ENCODE measurements at regions not wholly inside any gene's neighbourhood (a gene's known extent, or its start where the extent isn't known, plus 50 kb on each side); places are given as distances from the start of the nearest gene placed in this dataset.
"Not testable (repeated sequence)": the region's sequence is repeated elsewhere in the genome, so short reads cannot be mapped to it uniquely, and the experiment has no call there.

DNA sequence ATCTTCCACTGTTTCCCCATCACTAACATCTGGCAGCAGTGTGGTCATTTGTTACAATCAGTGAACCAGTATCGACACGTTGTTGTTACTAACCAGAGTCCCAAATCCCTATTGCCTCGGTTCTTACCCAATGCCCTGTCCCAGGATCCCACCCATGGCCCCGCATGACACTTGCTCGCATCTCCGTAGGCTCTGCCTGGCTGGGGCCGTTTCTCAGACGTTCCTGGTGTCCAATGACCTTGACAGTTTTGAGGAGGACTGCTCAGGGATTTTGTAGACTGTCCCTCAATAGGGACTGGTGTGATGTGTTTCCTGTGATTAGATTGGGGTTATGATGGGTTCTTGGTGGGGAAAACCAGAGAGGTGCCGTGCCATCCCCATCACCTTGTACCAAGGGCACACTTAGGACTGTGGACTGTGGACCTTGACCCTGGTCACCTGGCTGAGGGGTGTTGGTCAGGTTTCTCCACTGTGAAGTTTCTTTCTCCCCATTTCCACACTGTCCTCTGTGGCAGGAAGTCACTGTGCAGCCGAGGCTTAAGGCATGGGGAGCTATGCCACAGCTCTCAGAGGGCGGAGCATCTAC is 108.4 kb downstream of the ADRA2C start:
- no peaks in the 10 kb centered on the region for H3K9me3 ChIP-seq (ENCODE audit: control insufficient read depth in 1 of 2, low read length in 2 of 2)
- no peak overlapping the region for H3K9ac ChIP-seq (ENCODE audit: low read depth in 1 of 2, low read length in 2 of 2)
- no peaks in the 10 kb centered on the region for H3K36me3 ChIP-seq (ENCODE audit: control insufficient read depth in 1 of 2, insufficient read depth in 2 of 2, low read length in 2 of 2)
- H3K27ac ChIP-seq (ENCODE audit: low read depth, low read length), result no peak overlapping the region
- no peak overlapping the region for H3K4me3 ChIP-seq (ENCODE audit: low read depth in 1 of 2, low read length in 2 of 2)
- H3K27me3 ChIP-seq (ENCODE audit: control insufficient read depth in 1 of 2, insufficient read depth in 2 of 2, low read length in 2 of 2), result peaks cover 22 to 40% of the 10 kb centered on the region in 2 donors
- H3K4me1 ChIP-seq (ENCODE audit: control insufficient read depth in 1 of 2, insufficient read depth in 2 of 2, low read length in 2 of 2), result no peaks in the 10 kb centered on the region

DNA sequence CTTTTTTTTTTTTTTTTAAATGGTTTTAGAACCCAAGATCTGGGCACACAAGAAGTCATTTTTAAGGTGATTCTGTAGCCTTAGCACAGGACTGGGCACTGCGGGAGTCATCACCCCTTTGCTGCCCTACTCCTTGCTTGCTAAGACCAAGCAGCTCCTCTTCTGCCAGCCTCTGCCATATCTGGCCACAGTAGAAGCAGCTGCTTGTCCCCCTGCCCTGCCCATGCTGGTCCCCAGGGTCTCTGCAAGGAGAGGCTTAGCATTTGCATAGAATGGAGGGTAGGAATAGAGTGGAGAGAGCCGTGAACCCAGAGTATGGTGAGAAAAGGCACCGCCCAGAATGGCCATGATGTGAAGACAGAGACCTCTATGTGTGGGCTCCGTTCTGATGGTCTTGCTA is 109.3 kb downstream of the ADRA2C start:
- Histone ChIP-seq H3K36me3 (ENCODE audit: control insufficient read depth in 1 of 2, insufficient read depth in 2 of 2, low read length in 2 of 2) (no peaks in the 10 kb centered on the region), H3K9me3 (ENCODE audit: control insufficient read depth in 1 of 2, low read length in 2 of 2) (no peaks in the 10 kb centered on the region), H3K9ac (ENCODE audit: low read depth in 1 of 2, low read length in 2 of 2) (no peak overlapping the region), H3K4me1 (ENCODE audit: control insufficient read depth in 1 of 2, insufficient read depth in 2 of 2, low read length in 2 of 2) (peaks cover 0 to 5% of the 10 kb centered on the region in 2 donors), H3K4me3 (ENCODE audit: low read depth in 1 of 2, low read length in 2 of 2) (no peak overlapping the region), H3K27ac (ENCODE audit: low read depth, low read length) (no peak overlapping the region), H3K27me3 (ENCODE audit: control insufficient read depth in 1 of 2, insufficient read depth in 2 of 2, low read length in 2 of 2) (peaks cover 29 to 40% of the 10 kb centered on the region in 2 donors)

GRCh38 chr4:3876057-3876845 is 110.1 kb downstream of the ADRA2C start:
- H3K36me3 ChIP-seq (ENCODE audit: control insufficient read depth in 1 of 2, insufficient read depth in 2 of 2, low read length in 2 of 2); H3K9ac ChIP-seq (ENCODE audit: low read depth in 1 of 2, low read length in 2 of 2); H3K4me1 ChIP-seq (ENCODE audit: control insufficient read depth in 1 of 2, insufficient read depth in 2 of 2, low read length in 2 of 2); H3K27ac ChIP-seq (ENCODE audit: low read depth, low read length); H3K4me3 ChIP-seq (ENCODE audit: low read depth in 1 of 2, low read length in 2 of 2); H3K9me3 ChIP-seq (ENCODE audit: control insufficient read depth in 1 of 2, low read length in 2 of 2): not testable (repeated sequence)
- H3K27me3 ChIP-seq (ENCODE audit: control insufficient read depth in 1 of 2, insufficient read depth in 2 of 2, low read length in 2 of 2), result peaks cover 24 to 36% of the 10 kb centered on the region in 2 donors

GRCh38 chr4:3877236-3877635 is 111.1 kb downstream of the ADRA2C start:
- Histone ChIP-seq H3K4me1 (ENCODE audit: control insufficient read depth in 1 of 2, insufficient read depth in 2 of 2, low read length in 2 of 2) (peaks cover 0 to 5% of the 10 kb centered on the region in 2 donors), H3K27ac (ENCODE audit: low read depth, low read length) (no peak overlapping the region), H3K27me3 (ENCODE audit: control insufficient read depth in 1 of 2, insufficient read depth in 2 of 2, low read length in 2 of 2) (peaks cover 20 to 32% of the 10 kb centered on the region in 2 donors), H3K9ac (ENCODE audit: low read depth in 1 of 2, low read length in 2 of 2) (no peak overlapping the region), H3K36me3 (ENCODE audit: control insufficient read depth in 1 of 2, insufficient read depth in 2 of 2, low read length in 2 of 2) (no peaks in the 10 kb centered on the region), H3K4me3 (ENCODE audit: low read depth in 1 of 2, low read length in 2 of 2) (no peak overlapping the region), H3K9me3 (ENCODE audit: control insufficient read depth in 1 of 2, low read length in 2 of 2) (no peaks in the 10 kb centered on the region)

DNA sequence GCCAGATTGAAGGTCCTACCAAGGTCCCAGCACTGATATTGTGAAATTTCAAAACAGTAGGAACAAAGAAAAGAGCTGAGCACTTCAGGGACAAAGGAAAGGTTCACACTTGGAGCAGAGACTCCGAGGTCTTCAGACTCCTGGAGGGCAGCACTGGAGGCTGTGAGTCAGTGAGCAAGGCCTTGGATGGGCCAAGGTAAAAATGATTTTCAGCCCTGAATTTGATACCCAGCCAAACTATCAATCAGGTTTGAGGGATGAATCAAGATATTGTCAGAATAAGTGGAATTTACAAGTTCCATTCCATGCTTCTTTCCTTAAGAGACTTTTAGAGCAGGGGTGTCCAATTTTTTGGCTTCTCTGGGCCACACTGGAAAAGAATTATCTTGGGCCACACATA is 111.7 kb downstream of the ADRA2C start:
- no peak overlapping the region for H3K9ac ChIP-seq (ENCODE audit: low read depth in 1 of 2, low read length in 2 of 2)
- H3K9me3 ChIP-seq (ENCODE audit: control insufficient read depth in 1 of 2, low read length in 2 of 2), result no peaks in the 10 kb centered on the region
- no peak overlapping the region for H3K4me3 ChIP-seq (ENCODE audit: low read depth in 1 of 2, low read length in 2 of 2)
- H3K36me3 ChIP-seq (ENCODE audit: control insufficient read depth in 1 of 2, insufficient read depth in 2 of 2, low read length in 2 of 2), result no peaks in the 10 kb centered on the region
- no peak overlapping the region for H3K27ac ChIP-seq (ENCODE audit: low read depth, low read length)
- H3K27me3 ChIP-seq (ENCODE audit: control insufficient read depth in 1 of 2, insufficient read depth in 2 of 2, low read length in 2 of 2), result peaks cover 20 to 28% of the 10 kb centered on the region in 2 donors
- peaks cover 0 to 5% of the 10 kb centered on the region in 2 donors for H3K4me1 ChIP-seq (ENCODE audit: control insufficient read depth in 1 of 2, insufficient read depth in 2 of 2, low read length in 2 of 2)

DNA sequence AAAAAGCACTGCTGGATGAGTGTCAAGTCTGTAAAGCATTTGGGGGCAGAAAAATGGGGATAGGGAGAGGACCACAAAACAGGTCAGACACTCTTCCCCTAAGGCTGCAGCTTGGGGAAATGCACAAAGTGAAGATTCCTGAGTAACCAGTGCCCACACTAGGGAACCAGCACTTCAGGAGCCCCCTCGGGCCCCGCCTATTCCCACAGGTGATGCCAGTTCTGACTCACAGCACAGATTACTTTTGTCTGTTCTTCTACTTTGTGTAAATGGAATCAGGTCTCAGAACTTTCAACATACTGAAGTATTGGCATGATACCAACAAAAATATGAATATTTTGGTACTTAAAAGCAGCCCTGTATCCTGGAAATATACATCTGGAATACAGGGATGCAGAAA is 112.5 kb downstream of the ADRA2C start:
- Histone ChIP-seq H3K4me1 (ENCODE audit: control insufficient read depth in 1 of 2, insufficient read depth in 2 of 2, low read length in 2 of 2) (peaks cover 0 to 5% of the 10 kb centered on the region in 2 donors), H3K27me3 (ENCODE audit: control insufficient read depth in 1 of 2, insufficient read depth in 2 of 2, low read length in 2 of 2) (peaks cover 20 to 24% of the 10 kb centered on the region in 2 donors), H3K36me3 (ENCODE audit: control insufficient read depth in 1 of 2, insufficient read depth in 2 of 2, low read length in 2 of 2) (no peaks in the 10 kb centered on the region), H3K9me3 (ENCODE audit: control insufficient read depth in 1 of 2, low read length in 2 of 2) (no peaks in the 10 kb centered on the region), H3K9ac (ENCODE audit: low read depth in 1 of 2, low read length in 2 of 2) (no peak overlapping the region), H3K4me3 (ENCODE audit: low read depth in 1 of 2, low read length in 2 of 2) (no peak overlapping the region), H3K27ac (ENCODE audit: low read depth, low read length) (no peak overlapping the region)

DNA sequence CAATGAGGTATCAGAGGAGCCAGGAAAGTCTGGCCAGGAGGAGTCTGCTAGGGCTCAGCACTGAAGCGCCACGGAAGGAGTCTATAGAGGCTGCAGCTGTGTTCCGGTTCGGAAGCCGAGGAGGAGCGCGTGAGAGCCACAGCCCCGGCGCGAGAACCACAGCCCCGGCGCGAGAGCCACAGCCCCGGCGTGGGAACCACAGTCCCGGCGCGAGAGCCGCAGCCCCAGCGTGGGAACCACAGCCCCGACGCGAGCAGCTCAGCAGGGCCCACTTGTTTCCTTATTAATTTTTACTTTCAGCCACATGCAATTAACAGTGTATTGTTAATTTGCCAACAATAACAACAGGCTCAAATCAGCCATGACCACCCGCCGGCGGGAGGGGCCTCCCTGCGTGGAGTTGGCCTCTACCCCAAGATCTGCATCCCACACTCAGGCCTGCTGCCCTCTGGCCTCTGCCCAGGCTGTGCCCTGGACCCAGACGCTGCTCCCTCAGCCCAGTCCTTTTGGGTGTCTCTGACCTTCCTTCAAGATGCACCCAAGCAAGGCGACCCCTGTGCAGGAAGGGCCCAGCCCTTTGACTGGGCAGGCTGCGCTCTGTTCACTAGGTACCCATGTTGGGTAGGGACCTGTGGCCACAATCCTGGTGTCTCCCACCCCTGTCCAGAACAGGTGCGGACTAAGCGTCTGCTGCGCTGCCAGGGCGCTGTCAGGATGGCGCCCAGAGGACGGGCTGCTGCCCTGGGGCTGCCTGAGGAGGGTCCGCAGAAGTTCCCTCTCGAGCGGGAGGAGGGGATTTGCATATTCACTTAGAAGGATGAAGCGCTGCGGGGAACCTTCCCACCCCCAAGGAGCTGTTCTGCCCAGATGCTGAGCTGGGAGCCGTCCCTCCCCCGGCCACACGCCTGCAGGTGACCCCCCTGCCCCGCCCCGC is 113.8 kb downstream of the ADRA2C start:
- peaks cover 0 to 5% of the 10 kb centered on the region in 2 donors for H3K4me1 ChIP-seq (ENCODE audit: control insufficient read depth in 1 of 2, insufficient read depth in 2 of 2, low read length in 2 of 2)
- no peak overlapping the region for H3K4me3 ChIP-seq (ENCODE audit: low read depth in 1 of 2, low read length in 2 of 2)
- H3K27me3 ChIP-seq (ENCODE audit: control insufficient read depth in 1 of 2, insufficient read depth in 2 of 2, low read length in 2 of 2), result peaks cover 15 to 20% of the 10 kb centered on the region in 2 donors
- no peak overlapping the region for H3K9ac ChIP-seq (ENCODE audit: low read depth in 1 of 2, low read length in 2 of 2)
- H3K9me3 ChIP-seq (ENCODE audit: control insufficient read depth in 1 of 2, low read length in 2 of 2), result no peaks in the 10 kb centered on the region
- H3K27ac ChIP-seq (ENCODE audit: low read depth, low read length), result no peak overlapping the region
- no peaks in the 10 kb centered on the region for H3K36me3 ChIP-seq (ENCODE audit: control insufficient read depth in 1 of 2, insufficient read depth in 2 of 2, low read length in 2 of 2)

DNA sequence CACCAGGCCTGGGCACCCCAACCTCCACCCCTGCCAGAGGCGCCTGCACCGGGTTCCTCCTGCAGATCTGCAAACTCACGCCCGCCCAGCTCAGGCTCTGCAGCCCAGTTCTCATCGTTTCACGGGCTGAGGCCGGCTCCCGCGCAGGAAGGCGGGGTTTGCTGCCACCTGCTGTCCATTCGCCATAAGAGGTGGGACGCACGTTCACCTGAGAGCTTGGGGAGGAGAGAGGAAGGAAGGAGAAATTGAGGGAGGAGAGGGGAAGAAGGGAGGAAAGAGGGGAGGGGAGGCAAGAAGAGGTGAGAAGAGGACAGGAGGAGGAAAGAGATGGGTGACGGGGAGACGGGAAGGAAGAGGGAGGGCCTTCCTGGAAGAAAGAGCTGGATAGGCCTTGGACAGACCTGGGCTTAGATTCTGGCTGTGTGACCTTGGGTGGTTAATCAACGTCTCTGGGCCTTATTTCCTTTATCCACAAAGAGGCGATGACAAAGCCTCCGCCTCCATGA is 114.5 kb downstream of the ADRA2C start:
- Histone ChIP-seq H3K27ac (ENCODE audit: low read depth, low read length) (no peak overlapping the region), H3K36me3 (ENCODE audit: control insufficient read depth in 1 of 2, insufficient read depth in 2 of 2, low read length in 2 of 2) (no peaks in the 10 kb centered on the region), H3K9me3 (ENCODE audit: control insufficient read depth in 1 of 2, low read length in 2 of 2) (no peaks in the 10 kb centered on the region), H3K4me1 (ENCODE audit: control insufficient read depth in 1 of 2, insufficient read depth in 2 of 2, low read length in 2 of 2) (peaks cover 0 to 5% of the 10 kb centered on the region in 2 donors), H3K4me3 (ENCODE audit: low read depth in 1 of 2, low read length in 2 of 2) (no peak overlapping the region), H3K9ac (ENCODE audit: low read depth in 1 of 2, low read length in 2 of 2) (no peak overlapping the region), H3K27me3 (ENCODE audit: control insufficient read depth in 1 of 2, insufficient read depth in 2 of 2, low read length in 2 of 2) (peaks cover 15 to 20% of the 10 kb centered on the region in 2 donors)

- not testable (repeated sequence) for H3K4me1 ChIP-seq (ENCODE audit: control insufficient read depth in 1 of 2, insufficient read depth in 2 of 2, low read length in 2 of 2); H3K9me3 ChIP-seq (ENCODE audit: control insufficient read depth in 1 of 2, low read length in 2 of 2); H3K9ac ChIP-seq (ENCODE audit: low read depth in 1 of 2, low read length in 2 of 2); H3K27ac ChIP-seq (ENCODE audit: low read depth, low read length); H3K36me3 ChIP-seq (ENCODE audit: control insufficient read depth in 1 of 2, insufficient read depth in 2 of 2, low read length in 2 of 2); H3K4me3 ChIP-seq (ENCODE audit: low read depth in 1 of 2, low read length in 2 of 2)
- peaks cover 15 to 20% of the 10 kb centered on the region in 2 donors for H3K27me3 ChIP-seq (ENCODE audit: control insufficient read depth in 1 of 2, insufficient read depth in 2 of 2, low read length in 2 of 2)
Observed at GRCh38 chr4:3882316-3882885, 116.2 kb downstream of the ADRA2C start.
